ENCODE measurements at regions not wholly inside any gene's neighbourhood (a gene's known extent, or its start where the extent isn't known, plus 50 kb on each side); places are given as distances from the start of the nearest gene placed in this dataset.

DNA sequence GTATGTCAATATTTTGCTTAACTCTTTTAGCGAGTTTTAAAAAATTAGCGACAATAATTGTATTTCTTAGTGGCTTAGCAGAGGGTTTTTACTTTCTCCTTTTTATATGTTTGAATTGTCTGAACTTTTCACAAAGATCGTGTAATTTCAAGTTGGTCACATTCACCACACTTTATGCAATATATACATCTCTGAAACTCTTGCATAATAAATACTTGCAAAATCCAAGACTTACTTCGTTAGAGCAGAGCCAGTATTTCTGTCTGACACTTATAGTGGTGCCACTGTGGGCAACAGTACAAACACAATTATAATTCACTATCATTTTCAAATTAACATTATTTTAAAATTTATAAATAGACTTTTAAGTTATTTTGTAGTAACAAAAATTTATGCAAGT, 62.0 kb downstream of the SUCNR1 start:
- in situ Hi-C loops (cut with HindIII; ENCODE audit: low pct_unique_long_range_greater_than_20kb, low sequenced_read_pairs): no loop called here
- no peak for DNase-seq (ENCODE audit: low read depth)

DNA sequence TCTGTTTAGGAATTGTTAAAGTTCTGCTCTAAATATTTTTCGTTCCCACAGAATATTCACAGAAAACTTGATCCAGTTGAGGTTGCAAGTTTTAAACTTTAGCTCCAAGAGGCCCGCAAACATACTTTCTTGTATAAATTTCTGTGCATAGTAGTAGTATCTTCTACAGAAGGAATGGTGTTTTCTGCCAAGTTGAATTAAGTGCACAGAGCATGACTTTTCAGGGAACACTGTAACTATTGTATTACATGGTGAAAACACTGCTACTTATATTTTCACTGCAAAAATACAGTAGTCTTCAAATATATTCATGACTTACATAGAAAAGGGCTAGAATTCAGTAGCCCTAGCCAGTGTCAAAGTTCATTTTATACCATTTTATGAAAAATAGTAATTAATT, 67.0 kb downstream of the SUCNR1 start:
- no peak for DNase-seq (ENCODE audit: low read depth)
- in situ Hi-C loops (cut with HindIII; ENCODE audit: low pct_unique_long_range_greater_than_20kb, low sequenced_read_pairs): no loop called here

DNA sequence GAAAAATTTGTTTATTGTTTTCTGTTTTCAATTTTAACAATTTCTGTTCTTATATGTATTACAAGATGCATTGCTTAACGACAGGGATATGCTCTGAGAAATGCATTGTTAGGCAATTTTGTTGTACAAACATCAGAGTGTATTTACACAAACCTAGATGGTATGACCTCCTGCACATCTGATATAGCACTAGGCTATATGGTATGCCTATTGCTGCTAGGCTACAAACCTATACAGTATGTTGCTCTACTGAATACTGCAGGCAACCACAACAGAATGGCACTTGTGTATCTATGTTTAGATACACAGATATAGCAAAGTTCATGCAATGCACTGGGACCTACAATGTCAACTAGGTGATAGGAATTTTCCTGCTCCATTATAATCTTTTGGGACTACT, 70.1 kb downstream of the SUCNR1 start:
- in situ Hi-C loops (cut with HindIII; ENCODE audit: low pct_unique_long_range_greater_than_20kb, low sequenced_read_pairs): no loop called here
- DNase-seq (ENCODE audit: low read depth): no peak

DNA sequence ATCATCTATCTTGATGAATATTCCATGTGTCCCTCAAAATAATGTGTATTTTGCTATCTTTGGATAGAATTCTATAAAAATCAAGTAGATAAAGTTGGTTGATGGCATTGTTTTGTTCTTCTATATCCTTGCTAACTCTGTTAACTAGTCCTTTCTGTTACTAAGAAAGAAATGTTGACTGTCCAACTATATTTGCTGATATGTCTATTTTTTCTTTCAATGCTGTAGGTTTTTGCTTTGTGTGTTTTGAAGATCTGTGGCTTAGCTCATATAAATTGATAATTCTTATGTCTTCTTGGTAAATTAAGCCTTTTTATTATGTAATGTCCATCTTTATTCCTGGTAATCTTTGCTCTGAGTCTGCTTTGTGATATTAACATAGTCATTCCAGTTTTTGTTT, 70.9 kb downstream of the SUCNR1 start:
- DNase-seq (ENCODE audit: low read depth): no peak
- in situ Hi-C loops (cut with HindIII; ENCODE audit: low pct_unique_long_range_greater_than_20kb, low sequenced_read_pairs): no loop called here

DNA sequence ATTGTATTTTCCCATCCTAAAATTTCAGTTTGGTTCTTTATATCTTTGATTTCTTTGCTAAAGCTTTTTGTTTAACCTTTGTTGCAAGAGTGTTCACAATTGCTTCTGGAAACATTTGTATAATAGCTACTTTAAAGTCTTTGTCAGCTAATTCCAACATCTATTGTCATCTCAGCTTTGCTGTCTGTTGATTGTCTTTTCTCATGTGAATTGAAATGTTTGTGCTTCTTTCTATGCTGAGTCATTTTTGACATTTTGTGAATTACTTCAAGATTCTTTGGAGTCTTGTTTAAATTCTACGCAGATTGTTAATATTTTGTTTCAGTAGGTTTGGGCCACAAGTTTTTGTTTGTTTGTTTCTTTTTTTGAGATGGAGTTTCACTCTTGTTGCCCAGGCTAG, 73.2 kb downstream of the SUCNR1 start:
- DNase-seq (ENCODE audit: low read depth): no peak
- in situ Hi-C loops (cut with HindIII; ENCODE audit: low pct_unique_long_range_greater_than_20kb, low sequenced_read_pairs): no loop called here

DNA sequence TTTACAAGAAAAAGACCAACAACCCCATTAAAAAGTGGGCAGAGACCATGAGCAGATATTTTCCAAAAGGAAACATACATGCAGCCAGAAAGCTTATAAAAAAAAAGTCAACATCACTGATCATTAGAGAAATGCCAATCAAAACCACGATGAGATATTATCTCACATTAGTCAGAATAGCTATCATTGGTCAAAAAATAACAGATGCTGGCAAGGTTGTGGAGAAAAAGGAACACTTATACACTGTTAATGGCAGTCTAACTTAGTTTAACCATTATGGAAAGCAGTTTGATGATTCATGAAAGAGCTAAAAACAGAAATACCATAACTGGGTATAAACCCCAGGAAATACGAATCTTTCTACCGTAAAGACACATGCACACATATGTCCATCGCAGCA, 76.3 kb downstream of the SUCNR1 start:
- no peak for DNase-seq (ENCODE audit: low read depth)
- in situ Hi-C loops (cut with HindIII; ENCODE audit: low pct_unique_long_range_greater_than_20kb, low sequenced_read_pairs): no loop called here

DNA sequence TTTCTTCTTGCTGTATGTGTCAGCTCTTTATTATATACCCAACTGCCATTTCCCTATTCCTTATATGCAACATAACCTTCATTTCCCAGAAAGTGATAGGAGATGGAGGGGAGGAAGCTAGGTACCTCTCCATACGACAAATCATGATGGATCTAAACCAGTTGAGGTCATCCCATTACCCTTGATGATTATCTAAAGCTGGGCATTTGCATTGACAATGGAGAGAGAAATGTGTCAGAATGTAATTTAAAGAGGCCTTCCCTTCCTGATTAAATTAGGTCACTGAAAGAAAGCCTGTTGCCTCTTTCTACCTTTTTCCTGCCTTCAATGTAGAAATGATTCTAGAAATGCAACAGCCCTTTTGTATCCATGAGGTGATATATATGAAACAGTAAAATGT, 81.9 kb downstream of the SUCNR1 start:
- in situ Hi-C loops (cut with HindIII; ENCODE audit: low pct_unique_long_range_greater_than_20kb, low sequenced_read_pairs): no loop called here
- no peak for DNase-seq (ENCODE audit: low read depth)

DNA sequence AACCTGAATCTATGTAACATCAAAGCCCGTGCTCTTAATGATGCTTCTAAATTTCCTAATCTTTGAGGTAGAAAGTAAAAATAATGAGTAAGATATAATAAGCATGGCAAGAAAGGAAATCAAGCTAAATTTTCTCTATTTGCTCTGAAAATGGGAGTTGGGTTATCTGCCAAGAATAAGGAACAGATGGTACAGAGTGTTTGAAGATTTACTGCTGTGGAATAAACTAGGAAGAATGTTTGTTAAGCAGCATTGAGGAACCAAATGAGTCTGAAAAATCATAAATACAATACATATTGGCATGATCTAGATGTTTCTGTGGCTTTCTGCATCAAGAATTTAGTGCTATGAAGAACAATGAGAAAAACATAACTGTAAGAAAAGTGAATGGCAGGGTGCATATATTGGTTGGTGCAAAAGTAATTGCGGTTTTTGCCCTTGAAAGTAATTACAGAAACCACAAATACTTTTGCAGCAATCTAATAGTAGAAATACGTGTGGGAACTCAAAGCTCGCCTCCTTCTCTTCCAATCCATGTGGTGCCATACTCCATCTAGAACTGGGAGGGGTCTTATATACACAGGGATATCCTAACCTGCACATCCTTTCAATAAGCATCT, 87.6 kb downstream of the SUCNR1 start:
- no peak for DNase-seq (ENCODE audit: low read depth)
- in situ Hi-C loops (cut with HindIII; ENCODE audit: low pct_unique_long_range_greater_than_20kb, low sequenced_read_pairs): no loop called here

DNA sequence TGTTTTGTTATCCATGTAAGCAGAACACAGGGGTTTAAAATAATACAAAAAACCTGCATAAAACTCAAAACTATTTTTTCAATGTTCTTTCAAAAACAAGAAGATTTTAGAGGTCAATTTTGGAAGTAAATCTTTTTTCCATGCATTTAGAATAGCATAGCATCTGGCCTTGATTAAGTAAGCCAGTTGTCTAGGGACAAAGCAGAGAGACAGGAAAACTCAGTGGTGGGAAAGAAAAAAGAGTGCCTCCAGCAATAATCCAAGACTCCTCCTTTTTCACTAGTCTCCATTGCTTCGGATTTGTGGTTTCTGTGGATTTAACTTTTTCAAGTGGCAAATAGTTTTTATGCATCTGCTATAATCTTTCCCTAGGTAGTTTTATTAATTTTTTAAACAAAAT, 88.9 kb downstream of the SUCNR1 start:
- in situ Hi-C loops (cut with HindIII; ENCODE audit: low pct_unique_long_range_greater_than_20kb, low sequenced_read_pairs): no loop called here
- DNase-seq (ENCODE audit: low read depth): no peak

DNA sequence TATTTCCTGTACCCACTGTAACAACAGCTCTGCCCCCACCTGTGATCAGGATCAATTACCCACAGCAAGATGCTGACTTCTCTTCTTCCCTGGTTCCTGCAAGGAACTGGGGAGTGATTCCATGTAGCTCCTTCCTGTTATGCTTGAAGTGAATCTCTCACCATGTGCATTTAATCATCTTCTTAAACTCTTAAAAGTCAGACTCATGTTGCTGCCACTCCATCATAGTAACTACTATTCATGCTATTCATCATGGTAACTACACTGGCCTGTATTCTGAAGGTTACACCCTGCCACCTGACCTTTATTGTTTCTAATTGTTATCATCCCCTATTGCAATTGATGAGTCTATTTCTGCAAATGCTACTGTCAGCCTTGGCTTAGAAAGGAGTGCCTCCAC, 89.5 kb downstream of the SUCNR1 start:
- in situ Hi-C loops (cut with HindIII; ENCODE audit: low pct_unique_long_range_greater_than_20kb, low sequenced_read_pairs): no loop called here
- DNase-seq (ENCODE audit: low read depth): no peak

DNA sequence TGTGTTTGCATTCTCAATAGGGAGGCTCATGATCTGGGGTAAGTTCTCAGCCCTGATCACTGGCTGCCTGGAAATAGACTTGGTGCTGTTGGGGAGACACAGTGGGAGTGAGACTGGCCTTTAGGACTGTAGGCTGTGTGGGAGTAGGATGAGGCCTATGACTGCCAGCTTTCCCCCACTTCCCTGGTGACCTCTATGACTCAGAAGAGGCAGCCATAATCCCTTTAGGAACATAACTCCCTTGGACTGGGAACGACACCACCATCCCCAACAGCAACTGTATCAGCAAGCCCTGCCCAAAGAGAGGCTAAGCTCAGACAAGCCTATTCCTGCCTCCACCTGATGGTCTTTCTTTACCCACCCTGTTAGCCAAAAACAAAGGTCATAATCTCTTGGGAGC, 91.3 kb downstream of the SUCNR1 start:
- in situ Hi-C loops (cut with HindIII; ENCODE audit: low pct_unique_long_range_greater_than_20kb, low sequenced_read_pairs): no loop called here
- DNase-seq (ENCODE audit: low read depth): no peak

DNA sequence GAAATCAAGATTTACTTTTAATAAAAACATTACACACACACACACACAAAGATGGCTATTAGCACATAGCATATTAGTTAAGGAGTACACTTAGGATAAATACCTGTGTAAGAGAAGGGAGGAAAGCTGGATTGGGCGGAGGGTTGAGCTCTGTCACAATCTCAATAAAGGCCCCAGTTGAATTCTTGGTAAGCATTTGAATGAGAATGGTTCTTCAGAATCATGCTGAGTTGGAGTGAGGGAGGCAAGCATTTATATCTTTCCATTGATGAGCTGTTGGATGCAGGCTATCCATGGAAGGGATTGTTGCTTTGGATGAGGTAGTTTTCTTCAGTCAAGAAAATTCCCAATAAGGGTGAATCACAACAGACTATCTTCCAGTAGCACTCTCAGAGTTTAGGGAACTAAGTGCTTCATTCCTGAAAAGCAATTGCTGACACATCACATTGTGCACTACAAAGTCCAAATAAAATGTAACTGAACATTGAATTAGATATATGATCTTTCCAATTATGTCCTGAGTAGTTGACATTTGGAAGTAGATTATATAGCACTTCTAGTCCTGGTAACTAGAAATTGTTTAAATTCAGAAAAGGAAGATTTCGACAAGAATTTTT, 95.7 kb downstream of the SUCNR1 start:
- no peak for DNase-seq (ENCODE audit: low read depth)
- in situ Hi-C loops (cut with HindIII; ENCODE audit: low pct_unique_long_range_greater_than_20kb, low sequenced_read_pairs): no loop called here

DNA sequence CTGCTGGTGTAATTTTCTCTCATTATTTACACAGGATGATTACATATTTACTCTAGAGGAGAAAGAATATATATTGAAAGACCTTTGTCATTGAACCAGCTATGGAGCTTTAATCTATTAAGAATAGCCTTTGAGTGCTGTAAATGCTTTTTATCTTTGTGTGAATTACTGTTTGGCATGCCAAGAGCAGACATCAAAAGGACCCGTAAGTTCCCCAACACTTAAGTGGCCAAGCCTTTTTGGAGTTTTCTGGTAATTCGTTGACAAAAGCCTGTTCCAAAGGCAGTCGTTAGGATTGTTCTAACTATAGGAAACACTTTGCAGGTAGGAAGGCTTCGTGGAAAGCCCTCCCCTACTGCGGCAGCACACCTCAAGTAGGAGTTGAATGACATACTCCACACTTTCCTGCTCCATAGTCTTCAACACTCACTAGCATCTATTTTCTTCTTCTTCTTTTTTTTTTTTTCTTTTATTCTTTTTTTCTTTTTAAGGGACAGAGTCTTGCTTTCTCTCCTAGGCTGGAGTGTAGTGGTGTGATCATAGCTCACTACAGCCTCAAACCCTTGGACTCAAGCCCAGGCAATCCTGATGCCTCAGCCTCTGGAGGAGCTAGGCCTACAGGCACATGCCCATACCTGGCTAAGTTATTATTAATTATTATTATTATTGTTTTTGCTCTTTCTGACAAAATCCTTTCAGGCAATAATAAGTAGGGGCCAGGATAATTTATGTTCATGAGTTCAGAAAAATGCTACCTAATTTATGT, 98.6 kb downstream of the SUCNR1 start:
- no peak for DNase-seq (ENCODE audit: low read depth)
- in situ Hi-C loops (cut with HindIII; ENCODE audit: low pct_unique_long_range_greater_than_20kb, low sequenced_read_pairs): no loop called here

DNA sequence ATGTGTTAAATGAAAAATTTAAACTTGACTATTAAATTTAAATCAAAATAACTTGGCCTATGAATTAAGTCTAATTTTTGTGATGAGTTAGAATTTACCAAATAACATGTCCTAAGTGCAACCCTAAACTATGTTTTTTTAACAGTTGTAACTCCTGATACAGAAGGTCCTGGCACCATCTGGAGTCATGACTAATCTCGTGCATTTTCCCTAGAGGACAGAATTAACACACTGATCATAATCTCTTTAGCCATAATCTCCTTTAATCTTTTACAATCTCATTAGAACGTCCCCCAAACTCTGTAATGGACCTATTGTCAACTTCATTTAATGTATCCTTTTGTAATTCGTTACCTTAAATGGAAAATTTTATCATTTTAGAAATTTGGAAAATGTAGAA, 100.6 kb downstream of the SUCNR1 start:
- in situ Hi-C loops (cut with HindIII; ENCODE audit: low pct_unique_long_range_greater_than_20kb, low sequenced_read_pairs): no loop called here
- DNase-seq (ENCODE audit: low read depth): no peak

DNA sequence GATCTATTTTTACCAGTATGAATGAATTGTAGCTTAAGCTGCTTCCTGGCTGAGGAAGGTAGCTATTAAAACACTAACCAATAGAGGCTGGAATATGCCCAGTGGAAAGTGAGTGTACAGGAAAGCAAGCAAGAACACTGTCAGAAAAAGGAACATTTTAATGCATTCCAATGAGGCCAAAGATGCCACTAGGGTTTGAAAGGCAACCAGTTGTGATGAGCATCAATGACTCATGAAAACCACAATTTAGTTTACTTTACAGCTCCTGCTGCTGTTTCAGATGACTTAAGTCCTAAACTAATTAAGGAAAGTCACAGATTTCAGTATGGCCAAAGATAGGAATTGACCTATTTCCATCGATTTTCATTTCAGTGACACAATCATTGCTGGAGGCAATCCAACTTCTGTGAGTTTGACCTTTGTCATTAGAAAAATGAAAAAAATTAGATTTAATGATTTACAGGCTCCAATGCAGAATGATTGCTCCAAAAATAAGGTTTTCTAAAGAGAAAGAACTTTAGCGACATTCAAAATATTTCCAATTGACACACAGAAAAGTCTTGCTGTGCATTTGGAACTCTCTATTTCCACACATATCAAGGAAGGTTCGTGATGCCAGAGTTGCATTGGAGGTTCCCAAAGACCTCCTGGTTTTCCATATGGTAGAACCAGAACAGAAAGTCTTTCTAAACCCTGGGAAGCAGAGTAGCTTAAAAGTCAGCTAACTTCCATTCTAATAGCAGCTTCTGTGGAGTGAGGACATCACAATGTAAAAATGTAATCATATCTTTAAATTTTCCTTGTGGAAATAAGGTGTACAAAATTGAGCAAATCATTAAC, 103.0 kb downstream of the SUCNR1 start:
- in situ Hi-C loops (cut with HindIII; ENCODE audit: low pct_unique_long_range_greater_than_20kb, low sequenced_read_pairs): no loop called here
- peak; percentile 89 for DNase-seq (ENCODE audit: low read depth)

DNA sequence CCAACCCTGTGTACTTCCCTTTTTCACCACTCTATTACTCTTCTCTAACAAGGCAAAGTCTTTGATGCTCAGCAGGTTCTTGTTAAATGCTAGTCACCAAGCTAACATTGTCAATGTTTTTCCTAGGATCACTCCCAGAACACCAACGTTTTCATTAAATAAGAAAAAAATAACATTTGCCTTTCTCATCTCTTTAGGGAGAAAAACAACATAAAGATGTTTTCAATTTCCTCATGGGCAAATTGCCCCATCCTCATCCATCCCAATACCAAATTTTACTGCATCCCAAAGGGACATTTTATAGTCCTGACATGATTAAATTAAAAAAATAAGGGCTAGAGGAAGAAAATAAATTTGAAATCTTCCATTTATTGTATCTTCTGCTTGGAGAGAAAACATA, 106.5 kb downstream of the SUCNR1 start:
- no peak for DNase-seq (ENCODE audit: low read depth)
- in situ Hi-C loops (cut with HindIII; ENCODE audit: low pct_unique_long_range_greater_than_20kb, low sequenced_read_pairs): no loop called here

DNA sequence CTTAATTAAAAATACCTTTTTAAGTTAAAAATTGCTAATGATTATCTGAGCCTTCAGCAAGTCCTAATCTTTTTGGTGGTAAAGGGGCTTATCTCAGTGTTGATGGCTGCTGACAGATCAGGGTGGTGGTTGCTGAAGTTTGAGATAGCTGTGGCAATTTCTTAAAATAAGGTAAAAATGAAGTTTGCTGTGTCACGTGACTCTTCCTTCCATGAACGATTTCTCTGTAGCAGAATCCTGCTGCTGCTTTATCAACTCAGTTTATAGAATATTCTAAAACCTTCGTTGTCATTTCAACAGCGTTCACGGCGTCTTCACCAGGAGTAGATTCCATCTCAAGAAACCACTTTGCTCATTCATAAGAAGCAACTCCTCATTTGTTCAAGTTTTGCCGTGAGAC, 110.1 kb downstream of the SUCNR1 start:
- no peak for DNase-seq (ENCODE audit: low read depth)
- in situ Hi-C loops (cut with HindIII; ENCODE audit: low pct_unique_long_range_greater_than_20kb, low sequenced_read_pairs): no loop called here

DNA sequence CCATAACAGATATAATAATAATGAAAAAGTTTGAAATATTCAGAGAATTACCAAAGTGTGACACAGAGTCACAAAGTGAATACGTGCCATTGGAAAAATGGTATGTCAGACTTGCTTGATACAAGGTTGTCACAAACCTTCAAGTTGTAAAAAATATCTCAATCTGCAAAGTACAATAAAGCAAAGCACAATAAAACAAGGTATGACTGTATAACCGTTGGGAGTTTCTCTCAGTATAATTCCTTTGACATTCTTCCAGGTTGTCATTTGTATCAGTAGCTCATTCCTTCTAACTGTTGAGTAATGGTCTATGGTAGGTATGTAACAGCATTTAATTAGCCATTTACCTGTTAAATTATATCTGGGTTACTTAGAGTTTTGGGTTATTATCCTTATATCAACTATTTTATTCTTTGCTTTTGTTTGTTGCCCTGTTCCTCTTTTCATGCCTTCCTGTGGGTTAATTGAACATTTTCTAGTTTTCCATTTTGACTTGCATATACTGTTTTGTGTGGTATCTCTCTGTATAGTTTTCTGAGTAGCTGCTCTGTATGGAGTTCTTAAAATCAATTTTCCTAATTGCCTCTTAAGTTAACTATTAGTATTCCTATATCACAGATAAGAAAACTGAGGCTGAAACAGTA, 112.5 kb downstream of the SUCNR1 start:
- DNase-seq (ENCODE audit: low read depth): no peak
- in situ Hi-C loops (cut with HindIII; ENCODE audit: low pct_unique_long_range_greater_than_20kb, low sequenced_read_pairs): no loop called here

DNA sequence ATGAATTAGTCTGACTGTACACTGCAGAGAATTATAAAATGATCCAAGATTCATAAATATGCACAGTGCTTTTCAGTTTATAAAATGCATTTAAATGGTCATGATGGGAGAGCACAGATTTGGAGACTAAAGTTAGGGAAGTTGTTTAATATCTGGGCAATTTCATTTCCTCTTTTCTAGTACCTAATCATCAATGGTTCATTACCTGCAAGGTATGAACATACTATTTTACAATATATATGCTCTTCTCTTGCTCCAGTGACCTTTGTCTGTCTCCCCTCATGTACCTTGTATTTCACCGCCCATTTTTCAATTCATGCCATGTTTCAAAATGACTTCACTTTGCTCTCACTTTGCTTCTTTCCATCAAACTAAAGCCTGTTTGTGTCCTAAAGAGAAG, 114.5 kb downstream of the SUCNR1 start:
- in situ Hi-C loops (cut with HindIII; ENCODE audit: low pct_unique_long_range_greater_than_20kb, low sequenced_read_pairs): no loop called here

More for the DNA sequence above, 114.5 kb downstream of the SUCNR1 start:
- DNase-seq (ENCODE audit: low read depth): no peak
